PFSK-1 (cell line): ENCODE measurements at regions not wholly inside any gene's neighbourhood (a gene's known extent, or its start where the extent isn't known, plus 50 kb on each side); places are given as distances from the start of the nearest gene placed in this dataset.

Experiments
- FOXP2 ChIP-seq: optimal IDR thresholded peaks from 2 replicates; pipeline ENCODE3; 2011; ENCODE audit warnings: borderline replicate concordance, control low read depth, inconsistent platforms; ENCODE audit not compliant: insufficient read depth; ENCODE audit errors: extremely low read length, extremely low read depth
- POLR2AphosphoS5 ChIP-seq: IDR thresholded peaks from 2 replicates; pipeline ENCODE4 v1.6.1; 2012; ENCODE audit warnings: low read depth, mild to moderate bottlenecking, control low read depth, low read length, moderate library complexity
- REST ChIP-seq, 2 experiments: IDR thresholded peaks; 2 replicates each; pipeline versions ENCODE4 v1.6.1 to v1.8.0; 2011 to 2012; ENCODE audit warnings: low read depth in 2 of 2, low read length in 2 of 2, control low read depth in 1 of 2, inconsistent platforms in 1 of 2, mild to moderate bottlenecking in 1 of 2, moderate library complexity in 1 of 2; ENCODE audit not compliant: insufficient read depth in 1 of 2
- SIN3A ChIP-seq: IDR thresholded peaks from 2 replicates; pipeline ENCODE4 v1.6.1; 2012; ENCODE audit warnings: mild to moderate bottlenecking, low read length, moderate library complexity, borderline replicate concordance; ENCODE audit not compliant: insufficient read depth
- TAF1 ChIP-seq: IDR thresholded peaks from 2 replicates; pipeline ENCODE4 v1.6.1; 2012; ENCODE audit warnings: low read length, control low read depth, borderline replicate concordance; ENCODE audit not compliant: insufficient read depth

- TF ChIP-seq POLR2AphosphoS5 = no peak
- no peak for TF ChIP-seq SIN3A
- no peak for TF ChIP-seq FOXP2
- no peak for TF ChIP-seq TAF1
- TF ChIP-seq REST (IDR thresholded peaks at IDR 0.05; ENCODE audit: insufficient read depth in 1 of 2, low read depth in 2 of 2, low read length in 2 of 2) = no peak
Observed at GRCh38 chr10:44860811-44861736, 50.1 kb upstream of the TMEM72 start.
